ENCODE measurements at regions not wholly inside any gene's neighbourhood (a gene's known extent, or its start where the extent isn't known, plus 50 kb on each side); places are given as distances from the start of the nearest gene placed in this dataset.

GRCh38 chr2:138170485-138170884, 206.2 kb downstream of the HNMT start:
- no peak for TF ChIP-seq CTCF (IDR thresholded peaks at IDR 0.05; ENCODE audit: unreplicated experiment)
- no peaks in the 10 kb centered on the region for H3K27me3 Mint-ChIP-seq (ENCODE audit: low read depth)
- peaks cover 1% of the 10 kb centered on the region for H3K4me1 Mint-ChIP-seq
- no peak overlapping the region for H3K27ac Mint-ChIP-seq
- no peak for DNase-seq (ENCODE audit: low spot score in 2 of 2, unreplicated experiment in 2 of 2)
- no peak overlapping the region for H3K4me3 Mint-ChIP-seq
- peaks cover 49% of the 10 kb centered on the region for H3K9me3 Mint-ChIP-seq
- H3K36me3 Mint-ChIP-seq = peaks cover 10% of the 10 kb centered on the region

GRCh38 chr2:138171244-138171643, 207.0 kb downstream of the HNMT start:
- H3K36me3 Mint-ChIP-seq = peaks cover 10% of the 10 kb centered on the region
- DNase-seq (ENCODE audit: low spot score in 2 of 2, unreplicated experiment in 2 of 2) = no peak
- no peak overlapping the region for H3K27ac Mint-ChIP-seq
- no peak overlapping the region for H3K4me3 Mint-ChIP-seq
- H3K27me3 Mint-ChIP-seq (ENCODE audit: low read depth) = no peaks in the 10 kb centered on the region
- peaks cover 42% of the 10 kb centered on the region for H3K9me3 Mint-ChIP-seq
- TF ChIP-seq CTCF (IDR thresholded peaks at IDR 0.05; ENCODE audit: unreplicated experiment) = no peak
- peaks cover 6% of the 10 kb centered on the region for H3K4me1 Mint-ChIP-seq

- Mint-ChIP-seq H3K36me3 (no peaks in the 10 kb centered on the region), H3K27ac (no peak overlapping the region), H3K4me3 (no peak overlapping the region), H3K4me1 (peaks cover 23% of the 10 kb centered on the region), H3K27me3 (ENCODE audit: low read depth) (no peaks in the 10 kb centered on the region), H3K9me3 (peaks cover 8% of the 10 kb centered on the region)
- no peak for DNase-seq (ENCODE audit: low spot score in 2 of 2, unreplicated experiment in 2 of 2)
- no peak for TF ChIP-seq CTCF (IDR thresholded peaks at IDR 0.05; ENCODE audit: unreplicated experiment)
These were observed 210.8 kb downstream of the HNMT start for GRCh38 chr2:138175066-138175465.

GRCh38 chr2:138176862-138177439, 212.7 kb downstream of the HNMT start:
- H3K4me1 Mint-ChIP-seq = peaks cover 27% of the 10 kb centered on the region
- no peaks in the 10 kb centered on the region for H3K36me3 Mint-ChIP-seq
- no peak overlapping the region for H3K4me3 Mint-ChIP-seq
- H3K27ac Mint-ChIP-seq = no peak overlapping the region
- TF ChIP-seq CTCF (IDR thresholded peaks at IDR 0.05; ENCODE audit: unreplicated experiment) = no peak
- no peaks in the 10 kb centered on the region for H3K27me3 Mint-ChIP-seq (ENCODE audit: low read depth)
- peaks cover 3% of the 10 kb centered on the region for H3K9me3 Mint-ChIP-seq
- DNase-seq (ENCODE audit: low spot score in 2 of 2, unreplicated experiment in 2 of 2) = no peak

GRCh38 chr2:138177693-138178092, 213.4 kb downstream of the HNMT start:
- H3K27ac Mint-ChIP-seq = no peak overlapping the region
- H3K27me3 Mint-ChIP-seq (ENCODE audit: low read depth) = no peaks in the 10 kb centered on the region
- TF ChIP-seq CTCF (IDR thresholded peaks at IDR 0.05; ENCODE audit: unreplicated experiment) = no peak
- no peaks in the 10 kb centered on the region for H3K36me3 Mint-ChIP-seq
- H3K4me3 Mint-ChIP-seq = no peak overlapping the region
- H3K9me3 Mint-ChIP-seq = peaks cover 3% of the 10 kb centered on the region
- H3K4me1 Mint-ChIP-seq = peaks cover 35% of the 10 kb centered on the region
- no peak for DNase-seq (ENCODE audit: low spot score in 2 of 2, unreplicated experiment in 2 of 2)
